ENCODE measurements at regions not wholly inside any gene's neighbourhood (a gene's known extent, or its start where the extent isn't known, plus 50 kb on each side); places are given as distances from the start of the nearest gene placed in this dataset.

GRCh38 chr18:35835833-35836232 is 136.6 kb upstream of the RMP24 start (continued):
- TF ChIP-seq SMAD1 (IDR thresholded peaks at IDR 0.05; ENCODE audit: low read depth, partially characterized antibody): no peak
- TF ChIP-seq JUND (IDR thresholded peaks at IDR 0.05; ENCODE audit: low read depth, low read length): no peak
- TF ChIP-seq, protein P1, sequence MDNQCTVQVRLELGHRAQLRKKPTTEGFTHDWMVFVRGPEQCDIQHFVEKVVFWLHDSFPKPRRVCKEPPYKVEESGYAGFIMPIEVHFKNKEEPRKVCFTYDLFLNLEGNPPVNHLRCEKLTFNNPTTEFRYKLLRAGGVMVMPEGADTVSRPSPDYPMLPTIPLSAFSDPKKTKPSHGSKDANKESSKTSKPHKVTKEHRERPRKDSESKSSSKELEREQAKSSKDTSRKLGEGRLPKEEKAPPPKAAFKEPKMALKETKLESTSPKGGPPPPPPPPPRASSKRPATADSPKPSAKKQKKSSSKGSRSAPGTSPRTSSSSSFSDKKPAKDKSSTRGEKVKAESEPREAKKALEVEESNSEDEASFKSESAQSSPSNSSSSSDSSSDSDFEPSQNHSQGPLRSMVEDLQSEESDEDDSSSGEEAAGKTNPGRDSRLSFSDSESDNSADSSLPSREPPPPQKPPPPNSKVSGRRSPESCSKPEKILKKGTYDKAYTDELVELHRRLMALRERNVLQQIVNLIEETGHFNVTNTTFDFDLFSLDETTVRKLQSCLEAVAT (IDR thresholded peaks at IDR 0.05): no peak
- no peak for TF ChIP-seq NFYA (IDR thresholded peaks at IDR 0.05; ENCODE audit: borderline replicate concordance, low read depth, low read length)
- peak; percentile 43; the same call in 1 of the 2 replicates for TF ChIP-seq YY1 (IDR thresholded peaks at IDR 0.05; ENCODE audit: low read depth, low read length)
- TF ChIP-seq SREBF1 (IDR thresholded peaks at IDR 0.05; ENCODE audit: low read length): no peak
- TF ChIP-seq TAF1 (IDR thresholded peaks at IDR 0.05; ENCODE audit: borderline replicate concordance, low read depth, low read length): no peak
- TF ChIP-seq KLF5 (IDR thresholded peaks at IDR 0.05; ENCODE audit: partially characterized antibody): no peak
- peak; percentile 9; the same call in 1 of the 2 replicates for TF ChIP-seq RAD51 (IDR thresholded peaks at IDR 0.05)
- TF ChIP-seq TCF7 (IDR thresholded peaks at IDR 0.05; ENCODE audit: borderline replicate concordance): peak; percentile 51; the same call in 1 of the 2 replicates
- TF ChIP-seq ZNF207 (IDR thresholded peaks at IDR 0.05; ENCODE audit: borderline replicate concordance): no peak
- peak; percentile 96 for TF ChIP-seq SPI1 (IDR thresholded peaks at IDR 0.05; ENCODE audit: borderline replicate concordance, insufficient read depth, low read depth, low read length)
- TF ChIP-seq, protein P2, sequence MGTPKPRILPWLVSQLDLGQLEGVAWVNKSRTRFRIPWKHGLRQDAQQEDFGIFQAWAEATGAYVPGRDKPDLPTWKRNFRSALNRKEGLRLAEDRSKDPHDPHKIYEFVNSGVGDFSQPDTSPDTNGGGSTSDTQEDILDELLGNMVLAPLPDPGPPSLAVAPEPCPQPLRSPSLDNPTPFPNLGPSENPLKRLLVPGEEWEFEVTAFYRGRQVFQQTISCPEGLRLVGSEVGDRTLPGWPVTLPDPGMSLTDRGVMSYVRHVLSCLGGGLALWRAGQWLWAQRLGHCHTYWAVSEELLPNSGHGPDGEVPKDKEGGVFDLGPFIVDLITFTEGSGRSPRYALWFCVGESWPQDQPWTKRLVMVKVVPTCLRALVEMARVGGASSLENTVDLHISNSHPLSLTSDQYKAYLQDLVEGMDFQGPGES (IDR thresholded peaks at IDR 0.05): no peak
- TF ChIP-seq DPF2 (IDR thresholded peaks at IDR 0.05): peak; percentile 88
- no peak for TF ChIP-seq CBX5 (IDR thresholded peaks at IDR 0.05; ENCODE audit: low read depth)
- TF ChIP-seq, protein P3, sequence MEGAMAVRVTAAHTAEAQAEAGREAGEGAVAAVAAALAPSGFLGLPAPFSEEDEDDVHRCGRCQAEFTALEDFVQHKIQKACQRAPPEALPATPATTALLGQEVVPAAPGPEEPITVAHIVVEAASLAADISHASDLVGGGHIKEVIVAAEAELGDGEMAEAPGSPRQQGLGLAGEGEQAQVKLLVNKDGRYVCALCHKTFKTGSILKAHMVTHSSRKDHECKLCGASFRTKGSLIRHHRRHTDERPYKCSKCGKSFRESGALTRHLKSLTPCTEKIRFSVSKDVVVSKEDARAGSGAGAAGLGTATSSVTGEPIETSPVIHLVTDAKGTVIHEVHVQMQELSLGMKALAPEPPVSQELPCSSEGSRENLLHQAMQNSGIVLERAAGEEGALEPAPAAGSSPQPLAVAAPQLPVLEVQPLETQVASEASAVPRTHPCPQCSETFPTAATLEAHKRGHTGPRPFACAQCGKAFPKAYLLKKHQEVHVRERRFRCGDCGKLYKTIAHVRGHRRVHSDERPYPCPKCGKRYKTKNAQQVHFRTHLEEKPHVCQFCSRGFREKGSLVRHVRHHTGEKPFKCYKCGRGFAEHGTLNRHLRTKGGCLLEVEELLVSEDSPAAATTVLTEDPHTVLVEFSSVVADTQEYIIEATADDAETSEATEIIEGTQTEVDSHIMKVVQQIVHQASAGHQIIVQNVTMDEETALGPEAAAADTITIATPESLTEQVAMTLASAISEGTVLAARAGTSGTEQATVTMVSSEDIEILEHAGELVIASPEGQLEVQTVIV (IDR thresholded peaks at IDR 0.05; ENCODE audit: borderline replicate concordance, partially characterized antibody): no peak
- peak; percentile 40; the same call in 1 of the 2 replicates for TF ChIP-seq NR2F1 (conservative IDR thresholded peaks at IDR 0.05)
- TF ChIP-seq ZNF274 (IDR thresholded peaks at IDR 0.05; ENCODE audit: insufficient read depth, insufficient read length): no peak
- no peak for TF ChIP-seq CEBPZ (IDR thresholded peaks at IDR 0.05; ENCODE audit: low read depth, low read length)
- TF ChIP-seq ELK1 (IDR thresholded peaks at IDR 0.05; ENCODE audit: low read depth, low read length): no peak
- TF ChIP-seq MAX (IDR thresholded peaks at IDR 0.05; ENCODE audit: low read depth, low read length): no peak
